GM12878 (cell line): ENCODE measurements at regions not wholly inside any gene's neighbourhood (a gene's known extent, or its start where the extent isn't known, plus 50 kb on each side); places are given as distances from the start of the nearest gene placed in this dataset.

Source experiments
- EP300 ChIP-seq, 2 experiments: fragments of 150-350 bp in 1 of 2; IDR thresholded peaks; 2 replicates each; pipeline ENCODE4 v1.6.1; 2011 to 2012; ENCODE audit warnings: low read depth in 2 of 2, low read length in 2 of 2, borderline replicate concordance in 1 of 2, improper control_type of control experiment in 1 of 2, inconsistent platforms in 1 of 2; ENCODE audit not compliant: control insufficient read depth in 1 of 2
- FOXM1 ChIP-seq: IDR thresholded peaks from 2 replicates; pipeline ENCODE4 v1.6.1; 2012; ENCODE audit warnings: low read depth, mild to moderate bottlenecking, inconsistent platforms, low read length, moderate library complexity
- HDAC2 ChIP-seq: fragments of 200-600 bp; sonication (generic); IDR thresholded peaks from 2 replicates; pipeline ENCODE4 v1.6.1; 2017
- MYC ChIP-seq: IDR thresholded peaks from 2 replicates; pipeline ENCODE4 v1.6.1; 2011; ENCODE audit warnings: mild to moderate bottlenecking, low read length, moderate library complexity, inconsistent platforms; ENCODE audit not compliant: insufficient read depth, insufficient replicate concordance, insufficient read length, severe bottlenecking
- POLR2A ChIP-seq: IDR thresholded peaks from 2 replicates; pipeline ENCODE4 v1.6.1; 2011; ENCODE audit warnings: low read depth, mild to moderate bottlenecking, low read length
- POLR2AphosphoS5 ChIP-seq: IDR thresholded peaks from 2 replicates; pipeline ENCODE4 v1.6.1; 2011; ENCODE audit warnings: mild to moderate bottlenecking, low read length, inconsistent platforms
- RAD21 ChIP-seq: IDR thresholded peaks from 2 replicates; pipeline ENCODE4 v1.6.1; 2011; ENCODE audit warnings: mild to moderate bottlenecking, low read depth, low read length, moderate library complexity; ENCODE audit not compliant: insufficient read depth
- RB1 ChIP-seq: fragments of 450-650 bp; formaldehyde crosslinking; IDR thresholded peaks from 2 replicates; pipeline ENCODE4 v1.6.1; 2017; ENCODE audit warnings: mild to moderate bottlenecking, borderline replicate concordance
- RBBP5 ChIP-seq: fragments of 200-600 bp; sonication (generic); conservative IDR thresholded peaks from 2 replicates; pipeline ENCODE4 v1.6.1; 2016
- RELA ChIP-seq: fragments of 450-650 bp; IDR thresholded peaks from 2 replicates; pipeline ENCODE4 v1.8.0; 2014; ENCODE audit warnings: borderline replicate concordance; ENCODE audit not compliant: partially characterized antibody
- YY1 ChIP-seq: IDR thresholded peaks from 2 replicates; pipeline ENCODE4 v1.6.1; 2011; ENCODE audit warnings: low read depth, mild to moderate bottlenecking, low read length
- ZNF24 ChIP-seq: fragments of 450-650 bp; IDR thresholded peaks from 2 replicates; pipeline ENCODE4 v1.6.1; 2017; ENCODE audit warnings: antibody characterized with exemption, mild to moderate bottlenecking
- TF ChIP-seq, protein P1 (sequence below), 3 experiments: IDR thresholded peaks in 2 of 3; conservative IDR thresholded peaks in 1 of 3; 2 replicates each; pipeline ENCODE4 v1.5.1; 2011; ENCODE audit warnings: low read depth in 3 of 3, low read length in 3 of 3, mild to moderate bottlenecking in 3 of 3, control low read depth in 2 of 3, moderate library complexity in 2 of 3, inconsistent platforms in 1 of 3, mixed read lengths in 1 of 3; ENCODE audit not compliant: control insufficient read depth in 2 of 3, insufficient read depth in 1 of 3; ENCODE audit errors: extremely low read depth in 1 of 3
- TF ChIP-seq, protein P2 (sequence below): IDR thresholded peaks from 2 replicates; pipeline ENCODE4 v1.6.1; 2012; ENCODE audit warnings: low read depth, low read length, improper control_type of control experiment

DNA sequence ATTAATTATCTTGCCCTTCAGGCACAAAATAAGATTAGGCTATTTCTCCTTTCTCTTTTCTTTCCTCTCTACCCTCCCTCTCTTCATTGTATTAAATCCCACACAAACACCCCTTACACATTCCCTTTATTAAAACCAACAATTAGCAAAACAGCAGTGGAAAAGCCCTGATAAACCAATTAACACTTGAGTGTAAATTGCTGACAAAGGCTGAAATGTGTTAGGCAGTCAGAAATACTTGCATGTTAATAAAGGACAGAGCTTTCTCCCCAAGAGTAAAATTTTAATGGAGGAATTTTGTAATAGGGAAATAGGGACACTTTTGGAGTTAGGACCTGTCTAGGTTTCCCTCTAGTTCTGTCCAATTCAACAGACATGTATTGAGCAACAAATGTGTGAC lies 370.9 kb downstream of the MRPS30 start:
- TF ChIP-seq FOXM1: no peak
- TF ChIP-seq, protein P1, sequence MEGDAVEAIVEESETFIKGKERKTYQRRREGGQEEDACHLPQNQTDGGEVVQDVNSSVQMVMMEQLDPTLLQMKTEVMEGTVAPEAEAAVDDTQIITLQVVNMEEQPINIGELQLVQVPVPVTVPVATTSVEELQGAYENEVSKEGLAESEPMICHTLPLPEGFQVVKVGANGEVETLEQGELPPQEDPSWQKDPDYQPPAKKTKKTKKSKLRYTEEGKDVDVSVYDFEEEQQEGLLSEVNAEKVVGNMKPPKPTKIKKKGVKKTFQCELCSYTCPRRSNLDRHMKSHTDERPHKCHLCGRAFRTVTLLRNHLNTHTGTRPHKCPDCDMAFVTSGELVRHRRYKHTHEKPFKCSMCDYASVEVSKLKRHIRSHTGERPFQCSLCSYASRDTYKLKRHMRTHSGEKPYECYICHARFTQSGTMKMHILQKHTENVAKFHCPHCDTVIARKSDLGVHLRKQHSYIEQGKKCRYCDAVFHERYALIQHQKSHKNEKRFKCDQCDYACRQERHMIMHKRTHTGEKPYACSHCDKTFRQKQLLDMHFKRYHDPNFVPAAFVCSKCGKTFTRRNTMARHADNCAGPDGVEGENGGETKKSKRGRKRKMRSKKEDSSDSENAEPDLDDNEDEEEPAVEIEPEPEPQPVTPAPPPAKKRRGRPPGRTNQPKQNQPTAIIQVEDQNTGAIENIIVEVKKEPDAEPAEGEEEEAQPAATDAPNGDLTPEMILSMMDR (IDR thresholded peaks at IDR 0.05 in 2 of 3, conservative IDR thresholded peaks at IDR 0.05 in 1 of 3; ENCODE audit: control insufficient read depth in 2 of 3, extremely low read depth in 1 of 3, insufficient read depth in 1 of 3, low read depth in 3 of 3, low read length in 3 of 3): no peak
- no peak for TF ChIP-seq EP300 (IDR thresholded peaks at IDR 0.05; ENCODE audit: borderline replicate concordance in 1 of 2, control insufficient read depth in 1 of 2, low read depth in 2 of 2, low read length in 2 of 2)
- no peak for TF ChIP-seq ZNF24
- no peak for TF ChIP-seq RELA
- no peak for TF ChIP-seq POLR2A
- no peak for TF ChIP-seq YY1
- TF ChIP-seq RBBP5: no peak
- no peak for TF ChIP-seq RAD21
- TF ChIP-seq HDAC2: no peak
- no peak for TF ChIP-seq POLR2AphosphoS5
- no peak for TF ChIP-seq MYC
- TF ChIP-seq, protein P2, sequence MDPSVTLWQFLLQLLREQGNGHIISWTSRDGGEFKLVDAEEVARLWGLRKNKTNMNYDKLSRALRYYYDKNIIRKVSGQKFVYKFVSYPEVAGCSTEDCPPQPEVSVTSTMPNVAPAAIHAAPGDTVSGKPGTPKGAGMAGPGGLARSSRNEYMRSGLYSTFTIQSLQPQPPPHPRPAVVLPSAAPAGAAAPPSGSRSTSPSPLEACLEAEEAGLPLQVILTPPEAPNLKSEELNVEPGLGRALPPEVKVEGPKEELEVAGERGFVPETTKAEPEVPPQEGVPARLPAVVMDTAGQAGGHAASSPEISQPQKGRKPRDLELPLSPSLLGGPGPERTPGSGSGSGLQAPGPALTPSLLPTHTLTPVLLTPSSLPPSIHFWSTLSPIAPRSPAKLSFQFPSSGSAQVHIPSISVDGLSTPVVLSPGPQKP: no peak
- no peak for TF ChIP-seq RB1
